ENCODE measurements at regions not wholly inside any gene's neighbourhood (a gene's known extent, or its start where the extent isn't known, plus 50 kb on each side); places are given as distances from the start of the nearest gene placed in this dataset.

DNA sequence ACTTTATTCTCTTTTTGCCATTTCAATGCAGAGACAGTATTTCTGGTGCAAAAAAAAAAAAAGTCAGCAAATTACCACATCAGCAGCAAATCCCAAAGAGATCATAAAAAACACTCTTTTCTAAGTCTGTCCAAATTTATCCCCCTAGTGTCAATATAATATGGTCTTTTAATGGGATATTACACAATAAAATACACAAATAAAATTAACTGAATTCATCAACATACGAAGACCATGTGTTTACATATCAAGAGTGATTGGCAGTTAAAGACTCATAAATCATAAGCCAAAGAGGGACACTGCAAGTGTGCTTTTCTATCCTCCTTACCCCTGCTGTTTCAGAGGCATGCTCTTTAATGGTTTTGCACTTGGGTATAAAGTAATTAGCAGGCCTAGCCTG lies 340.2 kb upstream of the DKK2 start:
- Histone ChIP-seq H3K36me3 (ENCODE audit: control insufficient read depth in 2 of 2, extremely low read depth in 1 of 2, insufficient read depth in 2 of 2, low read length in 2 of 2) (no peaks in the 10 kb centered on the region), H3K9ac (replicated peaks; ENCODE audit: extremely low read depth, insufficient read depth, low read length) (no peak overlapping the region), H3K79me2 (ENCODE audit: control insufficient read depth, insufficient read depth, low read length) (no peaks in the 10 kb centered on the region), H3K27me3 (ENCODE audit: control insufficient read depth in 2 of 2, insufficient read depth in 2 of 2, low read length in 2 of 2) (no peaks in the 10 kb centered on the region), H3K9me1 (replicated peaks; ENCODE audit: control insufficient read depth, extremely low read depth, insufficient read depth, low read length) (no peaks in the 10 kb centered on the region), H2AFZ (ENCODE audit: low read depth, low read length) (no peak overlapping the region), H3K9me3 (replicated peaks; ENCODE audit: control insufficient read depth, insufficient read depth, low read length) (no peaks in the 10 kb centered on the region), H4K20me1 (replicated peaks; ENCODE audit: control insufficient read depth, extremely low read depth, insufficient read depth, low read length) (no peaks in the 10 kb centered on the region), H3K4me2 (ENCODE audit: insufficient read depth, low read length) (no peak overlapping the region), H3K4me3 (replicated peaks in 1 of 3; ENCODE audit: insufficient read depth in 1 of 3, low read depth in 1 of 3, low read length in 3 of 3) (no peak overlapping the region), H3K27ac (ENCODE audit: insufficient read depth, low read depth, low read length) (no peak overlapping the region), H3K4me1 (ENCODE audit: control insufficient read depth, extremely low read depth, insufficient read depth, low read length) (no peaks in the 10 kb centered on the region)
- intact Hi-C loops (cut with micrococcal nuclease) = no loop called here
- dilution Hi-C loops (cut with MboI; ENCODE audit: extremely low pct_ligation_motif_present, low sequenced_read_pairs) = no loop called here
- no TSS peak for BruUV-seq (replicated peaks)
- TF ChIP-seq JUN (IDR thresholded peaks at IDR 0.05; ENCODE audit: borderline replicate concordance, insufficient read depth, insufficient read length, low read depth) (no peak), FOS (IDR thresholded peaks at IDR 0.05; ENCODE audit: borderline replicate concordance, insufficient read depth, low read length) (no peak), POLR2AphosphoS5 (IDR thresholded peaks at IDR 0.05; ENCODE audit: insufficient read depth, low read depth, low read length) (no peak), GATA2 (IDR thresholded peaks at IDR 0.05; ENCODE audit: insufficient read depth, insufficient read length, low read depth, low read length) (no peak), POLR2A (IDR thresholded peaks at IDR 0.05; ENCODE audit: low read depth, low read length) (no peak), MYC (IDR thresholded peaks at IDR 0.05; ENCODE audit: low read depth, low read length) (no peak), EZH2 (IDR thresholded peaks at IDR 0.05; ENCODE audit: borderline replicate concordance, low read depth, low read length, severe bottlenecking) (no peak)
- TF ChIP-seq, protein P1, sequence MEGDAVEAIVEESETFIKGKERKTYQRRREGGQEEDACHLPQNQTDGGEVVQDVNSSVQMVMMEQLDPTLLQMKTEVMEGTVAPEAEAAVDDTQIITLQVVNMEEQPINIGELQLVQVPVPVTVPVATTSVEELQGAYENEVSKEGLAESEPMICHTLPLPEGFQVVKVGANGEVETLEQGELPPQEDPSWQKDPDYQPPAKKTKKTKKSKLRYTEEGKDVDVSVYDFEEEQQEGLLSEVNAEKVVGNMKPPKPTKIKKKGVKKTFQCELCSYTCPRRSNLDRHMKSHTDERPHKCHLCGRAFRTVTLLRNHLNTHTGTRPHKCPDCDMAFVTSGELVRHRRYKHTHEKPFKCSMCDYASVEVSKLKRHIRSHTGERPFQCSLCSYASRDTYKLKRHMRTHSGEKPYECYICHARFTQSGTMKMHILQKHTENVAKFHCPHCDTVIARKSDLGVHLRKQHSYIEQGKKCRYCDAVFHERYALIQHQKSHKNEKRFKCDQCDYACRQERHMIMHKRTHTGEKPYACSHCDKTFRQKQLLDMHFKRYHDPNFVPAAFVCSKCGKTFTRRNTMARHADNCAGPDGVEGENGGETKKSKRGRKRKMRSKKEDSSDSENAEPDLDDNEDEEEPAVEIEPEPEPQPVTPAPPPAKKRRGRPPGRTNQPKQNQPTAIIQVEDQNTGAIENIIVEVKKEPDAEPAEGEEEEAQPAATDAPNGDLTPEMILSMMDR (IDR thresholded peaks at IDR 0.05; ENCODE audit: extremely low read depth in 1 of 2, insufficient read depth in 1 of 2, low read depth in 1 of 2, low read length in 2 of 2) = no peak
- TF ChIP-seq, protein P2, sequence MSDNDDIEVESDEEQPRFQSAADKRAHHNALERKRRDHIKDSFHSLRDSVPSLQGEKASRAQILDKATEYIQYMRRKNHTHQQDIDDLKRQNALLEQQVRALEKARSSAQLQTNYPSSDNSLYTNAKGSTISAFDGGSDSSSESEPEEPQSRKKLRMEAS (IDR thresholded peaks at IDR 0.05; ENCODE audit: insufficient read depth, insufficient read length) = no peak
- ChIA-PET CTCF (no interaction called here), POLR2A (no interaction called here)
- no peak for FAIRE-seq
- no peak for DNase-seq (ENCODE audit: low read depth, low spot score)
